ENCODE measurements at regions not wholly inside any gene's neighbourhood (a gene's known extent, or its start where the extent isn't known, plus 50 kb on each side); places are given as distances from the start of the nearest gene placed in this dataset.
"Not testable (repeated sequence)": the region's sequence is repeated elsewhere in the genome, so short reads cannot be mapped to it uniquely, and the experiment has no call there.

DNA sequence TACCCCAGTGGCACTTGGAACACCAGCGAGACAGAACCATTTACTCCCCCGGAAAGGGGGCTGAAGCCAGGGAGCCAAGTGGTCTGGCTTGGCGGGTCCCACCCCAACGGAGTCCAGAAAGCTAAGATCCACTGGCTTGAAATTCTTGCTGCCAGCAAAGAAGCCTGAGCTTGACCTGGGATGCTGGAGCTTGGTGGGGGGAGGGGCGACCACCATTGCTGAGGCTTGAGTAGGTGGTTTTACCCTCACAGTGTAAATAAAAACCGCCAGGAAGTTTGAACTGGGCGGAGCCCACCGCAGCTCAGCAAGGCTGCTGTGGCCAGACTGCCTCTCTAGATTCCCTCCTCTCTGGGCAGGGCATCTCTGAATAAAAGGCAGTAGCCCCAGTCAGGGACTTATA lies 62.8 kb downstream of the RPS24 start:
- DNase-seq, result not testable (repeated sequence)

- DNase-seq, result not testable (repeated sequence)
These were observed 68.9 kb downstream of the RPS24 start for GRCh38 chr10:78102593-78102992.

DNA sequence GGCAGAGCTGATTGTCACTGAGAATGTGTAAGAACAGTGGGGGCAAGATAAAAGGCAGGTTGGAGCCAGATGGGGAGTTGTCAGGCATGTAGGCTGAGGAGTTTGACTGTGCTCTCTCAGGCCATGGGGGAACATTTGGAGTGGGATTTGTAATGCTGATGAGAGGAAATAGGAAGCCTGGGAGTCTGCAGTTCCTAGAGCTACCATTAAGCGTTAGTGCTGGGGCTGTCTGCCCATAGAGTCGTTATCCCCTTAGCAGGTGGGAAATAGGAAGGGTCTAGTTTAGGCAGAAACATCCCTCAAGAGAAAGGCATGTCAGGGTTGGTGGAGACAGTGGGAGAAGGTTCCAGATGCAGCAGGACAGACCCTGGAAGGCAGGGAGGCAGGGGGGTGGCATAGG lies 75.5 kb downstream of the RPS24 start:
- no peak for DNase-seq

- peak; percentile 33 for DNase-seq
These were observed 81.6 kb downstream of the RPS24 start for GRCh38 chr10:78115135-78115853.

GRCh38 chr10:78116361-78116760 lies 82.7 kb downstream of the RPS24 start:
- peak; percentile 36 for DNase-seq

DNA sequence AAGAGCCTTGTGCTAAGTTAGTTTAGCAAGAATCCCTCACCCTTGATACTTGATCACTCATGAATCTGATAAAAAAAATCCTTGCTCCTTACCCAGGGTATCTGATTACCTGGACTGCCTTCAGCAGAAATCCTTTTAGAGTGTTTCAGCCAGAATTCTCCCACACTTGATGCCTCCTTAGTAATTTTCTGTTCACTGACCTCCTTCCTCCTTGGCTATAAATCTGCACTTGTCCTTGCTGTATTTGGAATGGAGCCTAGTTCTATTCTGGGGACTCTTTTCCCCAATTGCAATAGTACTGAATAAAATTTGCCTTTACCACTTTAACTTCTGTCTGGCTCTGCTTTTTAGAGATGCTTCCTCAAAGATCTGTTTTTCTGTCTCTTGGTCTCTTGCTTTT lies 84.9 kb downstream of the RPS24 start:
- no peak for DNase-seq

DNA sequence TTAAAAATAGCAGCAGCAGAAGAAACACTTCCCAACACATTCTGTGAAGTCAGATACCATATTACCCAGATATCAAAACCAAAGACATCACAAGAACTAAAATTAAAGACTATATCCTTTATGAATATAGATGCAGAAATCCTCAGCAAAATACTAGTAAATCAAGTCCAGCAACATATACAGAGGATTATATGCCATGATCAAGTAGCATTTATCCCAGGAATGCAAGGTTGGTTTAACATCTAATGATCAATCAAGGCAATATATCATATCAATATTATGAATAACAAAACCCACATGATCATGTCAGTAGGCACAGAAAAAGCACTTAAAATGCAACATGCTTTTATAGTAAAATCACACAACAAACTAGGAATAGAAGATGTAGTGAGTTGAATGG lies 88.1 kb downstream of the RPS24 start:
- DNase-seq, result no peak

DNA sequence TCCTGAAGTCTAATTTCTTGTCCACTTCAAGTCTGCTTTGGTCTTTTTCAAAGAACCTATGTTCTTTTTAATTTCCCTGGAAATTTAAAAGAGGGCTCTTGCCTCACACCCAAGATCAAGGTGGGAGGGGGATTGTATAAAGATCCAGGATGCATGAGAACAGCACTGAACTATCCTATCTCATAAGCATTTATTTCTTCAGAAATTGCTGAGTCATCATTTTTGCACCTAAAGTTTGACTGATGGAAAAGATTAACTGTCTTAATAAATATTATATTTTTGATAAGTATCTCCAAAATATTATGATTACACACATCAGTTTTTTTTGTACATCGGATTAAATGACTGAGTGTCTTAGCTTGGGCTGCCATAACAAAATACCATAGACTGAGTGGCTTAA lies 90.5 kb downstream of the RPS24 start:
- no peak for DNase-seq

GRCh38 chr10:78129211-78129610 lies 95.5 kb downstream of the RPS24 start:
- DNase-seq, result no peak

- DNase-seq, result no peak
These were observed 97.5 kb downstream of the RPS24 start for GRCh38 chr10:78130966-78131710.

DNA sequence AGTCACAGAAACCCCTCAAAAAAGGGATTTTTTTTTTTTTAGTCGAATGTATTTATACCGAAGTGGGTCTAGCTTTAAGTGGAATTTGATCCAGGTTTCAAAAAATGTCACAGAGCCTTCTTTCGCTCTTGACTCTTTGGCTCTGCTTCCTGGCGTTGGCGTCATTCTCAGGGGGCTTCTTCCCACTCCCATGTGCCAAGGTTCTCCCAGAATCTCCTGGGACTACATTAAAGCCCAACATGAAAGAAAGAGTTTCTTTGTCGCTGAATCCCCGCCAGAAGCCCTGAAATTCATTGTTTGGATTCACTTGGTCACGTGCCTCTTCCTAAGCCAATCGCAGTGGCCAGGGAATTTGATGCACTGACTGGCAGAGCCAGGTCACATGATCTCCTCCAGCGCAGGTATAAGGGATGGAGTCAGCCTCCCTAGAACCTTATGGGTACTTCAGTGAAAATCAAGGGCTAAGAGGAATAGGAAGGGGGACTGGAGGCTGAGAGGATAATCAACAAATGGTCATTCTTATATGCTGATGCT lies 101.2 kb downstream of the RPS24 start:
- DNase-seq, result no peak

- no peak for DNase-seq
These were observed 103.5 kb downstream of the RPS24 start for GRCh38 chr10:78137147-78137546.

DNA sequence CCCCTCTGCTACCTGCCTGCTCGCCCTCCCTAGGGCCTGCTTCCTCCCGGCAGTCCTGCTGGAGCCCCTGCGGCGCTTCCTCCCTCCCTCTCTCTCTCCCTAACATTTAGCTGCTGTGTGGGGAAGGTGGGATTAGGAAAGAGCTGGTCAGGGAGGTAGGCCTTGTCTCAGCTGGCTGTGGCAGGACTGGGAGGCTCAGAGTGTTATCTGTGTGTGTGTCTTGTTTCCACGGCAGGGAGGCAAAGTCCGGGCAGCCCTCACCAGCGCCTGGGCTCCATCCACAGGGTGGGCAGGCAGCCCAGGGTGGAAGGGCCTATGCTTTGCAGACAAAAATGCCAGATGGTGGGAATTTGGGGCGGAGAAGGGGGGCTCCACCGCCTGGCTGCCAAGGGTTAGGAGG lies 105.7 kb downstream of the RPS24 start:
- no peak for DNase-seq

- DNase-seq, result no peak
These were observed 106.5 kb downstream of the RPS24 start for GRCh38 chr10:78140066-78140630.

DNA sequence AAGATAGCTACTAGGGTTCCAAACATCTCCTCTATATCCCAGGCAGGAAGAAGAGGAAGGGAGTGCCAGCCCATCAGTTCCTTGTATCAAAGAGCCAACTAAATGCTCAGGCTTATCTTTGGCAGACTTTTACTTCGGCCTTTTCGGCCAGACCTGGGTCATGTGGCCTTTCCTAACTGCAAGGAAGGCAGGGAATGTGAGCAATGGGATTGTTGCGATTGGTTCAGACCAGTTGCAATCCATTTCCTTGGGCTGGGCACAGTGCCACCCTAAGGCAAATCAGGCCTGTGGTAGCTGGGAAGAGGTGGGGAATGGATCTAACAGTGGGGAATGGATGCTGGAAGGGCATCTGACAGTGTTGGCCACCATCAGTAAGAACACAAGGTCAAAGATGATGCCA lies 109.9 kb downstream of the RPS24 start:
- DNase-seq, result no peak

DNA sequence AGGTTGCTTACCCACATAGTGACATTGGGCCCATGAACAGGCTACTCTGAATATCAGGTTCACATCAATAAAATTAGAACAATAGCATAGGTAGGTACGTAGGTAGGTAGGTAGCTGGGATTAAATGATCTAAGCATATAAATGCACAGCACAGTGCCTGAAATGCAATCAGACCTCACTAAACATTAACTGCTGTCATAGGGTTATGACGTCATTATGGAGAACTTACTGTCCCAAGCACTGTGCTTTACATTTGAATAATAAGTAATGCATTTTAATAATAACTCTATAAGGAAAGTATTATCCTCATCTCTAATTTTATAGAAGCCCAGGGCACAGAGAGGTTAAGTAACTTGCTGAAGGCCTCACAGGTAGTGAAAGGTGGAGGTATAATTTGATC lies 112.5 kb downstream of the RPS24 start:
- no peak for DNase-seq

GRCh38 chr10:78147202-78147601 lies 113.5 kb downstream of the RPS24 start:
- no peak for DNase-seq

DNA sequence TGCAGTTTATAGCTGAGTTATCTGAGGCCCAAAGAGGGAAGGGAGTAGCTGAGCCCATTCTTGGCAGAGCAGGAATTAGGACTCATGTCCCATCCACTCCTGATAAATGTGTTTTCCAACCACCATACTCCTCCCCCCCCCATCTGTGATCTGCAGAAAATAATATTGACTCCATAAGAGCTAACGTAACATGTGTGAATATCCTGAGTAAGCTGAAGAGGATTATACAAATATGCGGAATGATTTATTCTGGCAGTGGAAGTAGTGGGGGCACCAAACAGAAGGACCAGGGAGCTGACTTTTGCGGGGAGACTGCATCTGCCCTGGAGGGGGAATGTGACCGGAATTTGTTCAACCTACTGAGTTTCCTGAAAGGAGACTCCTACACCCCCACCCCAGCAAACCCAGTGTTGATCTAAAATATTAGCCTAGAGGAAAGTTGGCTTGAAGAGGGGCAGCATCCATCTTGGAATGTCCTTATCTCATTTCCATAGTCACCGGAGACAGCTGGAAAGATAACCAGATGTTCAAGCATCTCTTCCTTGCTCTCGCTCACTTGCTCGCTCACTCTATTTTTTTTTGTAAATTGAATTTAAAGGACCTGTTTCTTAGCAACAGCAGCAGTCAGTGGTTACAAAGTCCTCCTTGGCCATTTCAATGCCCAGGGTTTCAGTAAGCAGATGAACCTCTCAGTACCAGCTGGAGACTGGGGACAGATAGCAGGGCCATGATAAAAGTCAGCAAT lies 114.7 kb downstream of the RPS24 start:
- no peak for DNase-seq

DNA sequence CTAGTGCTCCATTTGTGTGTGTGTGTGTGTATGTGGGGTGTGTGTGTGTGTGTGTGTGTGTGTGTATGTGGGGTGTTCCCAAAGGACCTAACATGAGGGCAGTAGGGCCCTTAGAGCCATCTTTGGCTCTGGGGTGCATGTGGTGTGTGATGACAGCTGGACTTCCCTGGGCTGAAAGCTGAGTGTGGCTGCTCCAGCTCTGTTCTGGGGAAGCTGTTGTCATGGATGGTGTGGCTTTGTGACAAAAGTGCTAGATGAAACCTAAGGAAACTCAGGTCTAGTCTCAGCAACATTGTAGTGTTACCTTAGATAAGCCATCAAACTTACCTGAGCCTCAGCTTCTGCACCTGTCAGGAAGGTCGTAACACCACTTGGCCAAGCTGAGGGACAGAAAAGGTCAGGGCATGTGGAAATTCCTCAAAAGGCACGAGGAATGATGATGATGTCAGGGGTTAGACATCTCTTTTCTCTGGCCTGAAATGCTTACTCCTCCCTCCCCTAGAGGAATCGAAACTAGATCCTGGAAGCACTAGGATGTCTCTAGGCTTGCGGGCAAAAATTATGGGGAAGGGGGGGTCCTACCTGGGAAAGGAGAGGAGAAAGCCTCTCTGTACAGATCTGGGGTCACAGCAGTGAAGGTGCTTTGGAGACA lies 115.4 kb downstream of the RPS24 start:
- DNase-seq, result no peak

GRCh38 chr10:78150756-78151155 lies 117.1 kb downstream of the RPS24 start:
- no peak for DNase-seq

DNA sequence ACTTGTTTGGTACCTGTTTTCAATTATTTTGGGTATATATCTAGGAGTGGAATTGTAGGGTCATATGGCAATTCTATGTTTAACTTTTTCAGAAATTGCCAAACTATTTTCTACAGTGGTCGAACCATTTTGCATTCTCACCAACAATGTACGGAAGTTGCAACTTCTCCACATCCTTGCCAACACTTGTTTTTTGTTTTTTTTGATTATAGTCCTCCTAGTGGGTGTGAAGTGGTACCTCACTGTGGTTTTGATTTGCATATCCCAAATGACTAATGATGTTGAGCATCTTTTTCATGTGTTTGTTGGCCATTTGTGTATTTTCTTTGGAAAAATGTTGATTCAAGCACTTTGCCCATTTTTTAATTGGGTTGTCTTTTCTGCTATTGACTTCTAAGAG lies 122.1 kb downstream of the RPS24 start:
- DNase-seq, result no peak

GRCh38 chr10:78160591-78160990 lies 126.9 kb downstream of the RPS24 start:
- DNase-seq, result no peak
